DND-41 (cell line): ENCODE measurements at regions not wholly inside any gene's neighbourhood (a gene's known extent, or its start where the extent isn't known, plus 50 kb on each side); places are given as distances from the start of the nearest gene placed in this dataset.
A peak's percentile ranks its signal among the peaks of the same experiment; 100 is the strongest.

ENCODE experiments used
- CTCF ChIP-seq: IDR thresholded peaks from 2 replicates; pipeline ENCODE4 v1.5.1; 2012; ENCODE audit warnings: borderline replicate concordance, low read length, moderate library complexity, mild to moderate bottlenecking; ENCODE audit not compliant: poor library complexity, severe bottlenecking; ENCODE audit errors: extremely low read depth
- EZH2 ChIP-seq: IDR thresholded peaks from 3 replicates; pipeline ENCODE4 v1.6.1; 2012; ENCODE audit warnings: borderline replicate concordance, low read depth, mild to moderate bottlenecking, moderate library complexity, low read length, inconsistent platforms; ENCODE audit not compliant: severe bottlenecking

- TF ChIP-seq CTCF (peak; percentile 36), EZH2 (no peak)
Observed at GRCh38 chr6:90701146-90701781, 114.4 kb upstream of the MAP3K7 start.
